Lower lobe of right lung (tissue), 2 donors: ENCODE measurements at regions not wholly inside any gene's neighbourhood (a gene's known extent, or its start where the extent isn't known, plus 50 kb on each side); places are given as distances from the start of the nearest gene placed in this dataset.

ENCODE experiments used
- ATAC-seq, 2 donors: fragments of 200-7000 bp; cut with Tn5 transposase; one replicate each; pipeline ENCODE4 v1.9.1; 2020 to 2022; ENCODE audit warnings: mild to moderate bottlenecking in 2 of 2, moderate library complexity in 2 of 2
- DNase-seq: peaks from one replicate; pipeline ENCODE4 v3.0.0-alpha.2; 2020
- H3K27ac ChIP-seq: fragments of 200-600 bp; one replicate; pipeline ENCODE4 v1.8.0; 2022
- H3K27me3 ChIP-seq: fragments of 200-600 bp; one replicate; pipeline ENCODE4 v1.8.0; 2022; ENCODE audit warnings: low read depth
- H3K36me3 ChIP-seq: fragments of 200-600 bp; one replicate; pipeline ENCODE4 v1.8.0; 2022; ENCODE audit warnings: mild to moderate bottlenecking
- H3K4me1 ChIP-seq: fragments of 200-600 bp; one replicate; pipeline ENCODE4 v1.8.0; 2022
- H3K4me3 ChIP-seq: fragments of 200-600 bp; one replicate; pipeline ENCODE4 v1.8.0; 2022; ENCODE audit warnings: mild to moderate bottlenecking
- H3K9me3 ChIP-seq: fragments of 200-600 bp; one replicate; pipeline ENCODE4 v1.8.0; 2022
- intact Hi-C: fragments of 100-400 bp; cut with DNase I; formaldehyde crosslinking; loops from one replicate; pipeline ENCODE4 v1.11.0; 2022
- TF ChIP-seq, protein P1 (sequence below): fragments of 200-600 bp; IDR thresholded peaks from one replicate; pipeline ENCODE4 v1.8.0; 2022; ENCODE audit warnings: antibody characterized with exemption, mild to moderate bottlenecking
- donor health status: DM: no; HTN: yes; CAD: no; lungs with severe emphysema.

DNA sequence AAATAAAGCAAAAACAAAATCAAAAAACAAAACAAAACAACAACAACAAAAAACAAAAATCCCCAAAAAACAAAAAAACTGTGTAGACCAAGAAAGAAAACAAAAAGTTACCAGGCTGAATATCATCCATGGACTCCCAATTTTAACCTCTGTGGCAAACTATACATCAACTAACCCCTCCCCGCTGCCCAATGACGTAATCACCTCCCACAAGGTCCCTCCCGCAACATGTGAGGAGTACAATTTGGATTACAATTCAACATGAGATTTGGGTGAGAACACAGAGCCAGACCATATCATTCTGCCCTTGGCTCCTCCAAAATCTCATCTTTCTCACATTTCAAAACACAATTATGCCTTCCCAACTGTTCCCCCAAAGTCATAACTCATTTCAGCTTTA is 179.8 kb downstream of the DERA start:
- ATAC-seq (no peak), DNase-seq (no peak)
- TF ChIP-seq, protein P1, sequence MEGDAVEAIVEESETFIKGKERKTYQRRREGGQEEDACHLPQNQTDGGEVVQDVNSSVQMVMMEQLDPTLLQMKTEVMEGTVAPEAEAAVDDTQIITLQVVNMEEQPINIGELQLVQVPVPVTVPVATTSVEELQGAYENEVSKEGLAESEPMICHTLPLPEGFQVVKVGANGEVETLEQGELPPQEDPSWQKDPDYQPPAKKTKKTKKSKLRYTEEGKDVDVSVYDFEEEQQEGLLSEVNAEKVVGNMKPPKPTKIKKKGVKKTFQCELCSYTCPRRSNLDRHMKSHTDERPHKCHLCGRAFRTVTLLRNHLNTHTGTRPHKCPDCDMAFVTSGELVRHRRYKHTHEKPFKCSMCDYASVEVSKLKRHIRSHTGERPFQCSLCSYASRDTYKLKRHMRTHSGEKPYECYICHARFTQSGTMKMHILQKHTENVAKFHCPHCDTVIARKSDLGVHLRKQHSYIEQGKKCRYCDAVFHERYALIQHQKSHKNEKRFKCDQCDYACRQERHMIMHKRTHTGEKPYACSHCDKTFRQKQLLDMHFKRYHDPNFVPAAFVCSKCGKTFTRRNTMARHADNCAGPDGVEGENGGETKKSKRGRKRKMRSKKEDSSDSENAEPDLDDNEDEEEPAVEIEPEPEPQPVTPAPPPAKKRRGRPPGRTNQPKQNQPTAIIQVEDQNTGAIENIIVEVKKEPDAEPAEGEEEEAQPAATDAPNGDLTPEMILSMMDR, result no peak
- H3K9me3 ChIP-seq, result no peaks in the 10 kb centered on the region
- no peaks in the 10 kb centered on the region for H3K36me3 ChIP-seq
- intact Hi-C loops, result no loop called here
- no peaks in the 10 kb centered on the region for H3K4me1 ChIP-seq
- no peaks in the 10 kb centered on the region for H3K27me3 ChIP-seq
- no peak overlapping the region for H3K4me3 ChIP-seq
- H3K27ac ChIP-seq, result no peak overlapping the region

DNA sequence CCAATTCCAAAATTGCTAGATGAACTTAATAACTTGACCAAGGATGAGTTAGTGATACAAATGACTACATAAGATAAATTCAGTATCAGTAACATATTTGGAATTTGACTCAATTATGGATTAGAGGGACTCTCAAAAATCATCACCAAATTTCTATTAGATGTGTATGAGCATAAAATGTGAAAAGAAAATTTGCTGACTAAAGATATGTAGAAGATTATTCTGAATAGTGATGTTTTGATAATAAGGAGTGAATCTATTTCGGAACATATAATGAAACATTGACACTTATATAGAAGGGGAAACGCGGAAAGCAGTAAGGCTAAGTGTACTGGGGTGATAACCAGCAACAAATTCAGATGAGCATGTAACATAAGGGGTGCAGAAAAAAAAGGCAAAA is 177.3 kb downstream of the DERA start:
- intact Hi-C loops, result no loop called here
- Histone ChIP-seq H3K4me1 (no peaks in the 10 kb centered on the region), H3K9me3 (no peaks in the 10 kb centered on the region), H3K27ac (no peak overlapping the region), H3K36me3 (no peaks in the 10 kb centered on the region), H3K4me3 (no peak overlapping the region), H3K27me3 (no peaks in the 10 kb centered on the region)
- TF ChIP-seq, protein P1, result no peak
- no peak for ATAC-seq
- DNase-seq, result no peak
